GM21576 (cell line): ENCODE measurements at regions not wholly inside any gene's neighbourhood (a gene's known extent, or its start where the extent isn't known, plus 50 kb on each side); places are given as distances from the start of the nearest gene placed in this dataset.

ENCODE experiments used
- ATAC-seq: cut with Tn5 transposase; IDR thresholded peaks from one replicate; pipeline ENCODE4 v1.9.1; 2021; ENCODE audit warnings: mild to moderate bottlenecking, moderate library complexity; ENCODE audit not compliant: unreplicated experiment

DNA sequence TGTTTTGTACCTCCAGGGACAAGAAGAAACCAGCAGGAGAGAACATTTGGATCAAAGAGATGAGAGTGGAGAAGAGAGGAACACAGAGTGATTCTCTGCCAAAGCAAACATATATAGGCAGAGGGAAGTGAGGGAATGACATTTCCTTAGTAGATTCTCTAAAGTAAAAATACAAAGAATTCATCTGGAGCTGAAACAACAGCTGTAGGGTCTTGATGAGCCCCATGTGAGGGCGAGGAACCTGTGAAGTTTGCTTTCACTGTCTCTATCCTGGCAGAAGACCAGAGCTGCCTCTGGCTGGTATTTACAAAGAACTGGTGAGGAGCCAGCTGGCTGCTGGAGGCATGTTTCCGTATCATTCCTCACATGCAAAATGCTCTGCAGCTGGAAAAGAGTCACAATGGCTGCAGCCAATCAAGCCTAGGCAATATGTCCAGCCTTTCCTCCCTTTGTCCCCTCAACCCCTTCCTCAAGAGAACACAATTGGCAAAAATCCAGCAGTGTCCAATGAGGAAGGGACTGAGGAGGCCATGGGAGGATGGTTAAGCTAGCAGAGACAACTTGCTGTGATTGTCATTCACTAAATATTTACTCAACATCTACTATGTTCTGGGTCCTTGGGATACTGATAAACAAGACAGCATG, 122.5 kb downstream of the PHLDA1 start:
- ATAC-seq: no peak

- no peak for ATAC-seq
Observed at GRCh38 chr12:75905922-75906321, 125.7 kb downstream of the PHLDA1 start.

- no peak for ATAC-seq
Observed at GRCh38 chr12:75900781-75901254, 130.8 kb downstream of the PHLDA1 start.

GRCh38 chr12:75900226-75900625, 131.3 kb downstream of the PHLDA1 start:
- no peak for ATAC-seq

DNA sequence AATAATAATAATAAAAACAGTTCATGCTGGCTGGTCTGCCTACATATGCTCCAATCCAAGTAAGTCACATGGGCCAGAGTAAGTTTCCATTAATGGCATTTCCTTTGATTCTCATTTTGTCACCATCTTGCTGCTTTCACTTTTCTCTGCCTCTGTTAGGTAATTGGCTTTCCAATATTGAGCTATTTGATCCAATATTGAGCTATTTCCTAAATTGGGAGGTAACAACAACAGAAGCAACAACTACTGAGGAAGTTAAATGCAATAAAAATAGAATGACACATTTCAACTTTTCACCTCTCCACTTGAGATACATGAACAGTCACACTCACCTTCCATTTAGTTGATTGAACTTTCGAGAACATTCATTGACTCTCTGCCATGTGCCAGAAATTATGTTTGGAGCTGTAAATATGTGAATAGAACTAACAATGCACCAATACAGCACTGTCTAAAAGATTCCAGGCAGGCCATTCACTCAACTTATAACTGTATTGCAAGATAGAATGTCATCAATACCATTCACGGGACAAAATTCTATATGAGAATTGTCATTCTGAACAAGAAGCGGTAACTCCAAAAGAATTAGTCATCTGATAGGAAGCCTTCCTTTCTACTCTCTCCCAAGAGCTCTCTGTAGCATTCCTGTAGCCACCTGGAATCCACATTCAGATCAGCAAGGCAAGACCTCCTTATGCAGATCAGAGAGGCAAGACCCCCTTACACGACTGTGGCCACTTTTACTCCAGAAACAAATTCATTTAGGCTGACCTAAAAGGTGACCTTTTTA, 136.4 kb downstream of the PHLDA1 start:
- no peak for ATAC-seq

DNA sequence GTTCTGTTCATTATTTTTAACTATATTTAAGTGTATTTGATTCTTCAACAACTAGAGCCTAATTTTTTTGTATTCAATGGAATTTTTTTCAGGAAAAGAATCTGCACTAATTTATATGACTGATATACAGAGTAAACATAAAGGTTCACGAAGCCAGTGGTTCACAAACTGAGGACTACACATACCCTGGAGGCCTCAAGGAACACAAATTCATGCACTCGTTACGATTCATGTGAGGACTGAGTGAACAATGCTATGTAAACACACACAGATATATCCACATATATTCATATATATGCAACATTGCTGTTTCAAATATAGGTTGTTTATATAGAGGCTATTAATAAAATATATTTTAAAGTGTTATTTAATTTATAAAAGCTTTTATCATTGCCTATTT, 137.8 kb downstream of the PHLDA1 start:
- ATAC-seq: no peak

GRCh38 chr12:75892731-75893408, 138.7 kb downstream of the PHLDA1 start:
- ATAC-seq: no peak

GRCh38 chr12:75891072-75891471, 140.5 kb downstream of the PHLDA1 start:
- no peak for ATAC-seq

DNA sequence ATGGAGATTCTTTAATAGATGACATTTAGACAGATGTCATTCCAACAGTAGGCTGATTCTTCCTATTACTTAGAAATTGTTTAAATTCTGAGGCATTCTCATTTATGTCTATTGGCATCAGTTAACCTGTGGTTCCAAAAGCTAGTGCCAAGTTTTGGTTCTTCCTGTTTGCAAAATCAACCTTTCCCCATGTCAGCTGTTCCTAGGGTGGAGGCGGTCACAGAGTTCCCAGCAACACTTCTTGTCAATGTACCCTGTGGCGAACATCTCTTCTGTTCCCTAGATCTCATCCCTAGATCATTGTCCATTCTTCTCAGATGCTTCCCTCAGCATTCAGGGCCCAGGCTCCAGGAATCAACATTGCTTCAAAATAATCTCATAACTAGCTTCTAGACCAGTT, 140.9 kb downstream of the PHLDA1 start:
- ATAC-seq: no peak

DNA sequence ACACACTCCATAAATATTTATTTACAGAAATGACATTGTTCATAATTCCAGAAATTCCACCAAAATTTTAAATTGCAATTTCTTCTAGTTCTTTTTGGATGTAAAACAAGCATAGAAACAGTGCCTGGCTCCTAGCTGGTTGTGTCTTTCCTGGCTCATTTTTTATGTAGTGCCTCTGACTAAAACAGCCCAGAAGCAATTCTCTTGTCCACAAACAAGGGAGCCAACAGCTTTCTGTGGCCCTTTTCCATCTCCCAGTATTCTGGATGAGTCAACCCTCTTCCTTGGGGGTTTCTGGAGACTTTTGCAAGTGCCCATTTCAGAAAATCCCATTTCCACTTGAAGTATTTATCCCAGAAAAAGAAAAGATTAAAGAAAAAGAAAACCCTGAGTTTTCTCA, 141.4 kb downstream of the PHLDA1 start:
- no peak for ATAC-seq

- no peak for ATAC-seq
Observed at GRCh38 chr12:75888874-75889613, 142.5 kb downstream of the PHLDA1 start.

- ATAC-seq: no peak
Observed at GRCh38 chr12:75888399-75888798, 143.2 kb downstream of the PHLDA1 start.

DNA sequence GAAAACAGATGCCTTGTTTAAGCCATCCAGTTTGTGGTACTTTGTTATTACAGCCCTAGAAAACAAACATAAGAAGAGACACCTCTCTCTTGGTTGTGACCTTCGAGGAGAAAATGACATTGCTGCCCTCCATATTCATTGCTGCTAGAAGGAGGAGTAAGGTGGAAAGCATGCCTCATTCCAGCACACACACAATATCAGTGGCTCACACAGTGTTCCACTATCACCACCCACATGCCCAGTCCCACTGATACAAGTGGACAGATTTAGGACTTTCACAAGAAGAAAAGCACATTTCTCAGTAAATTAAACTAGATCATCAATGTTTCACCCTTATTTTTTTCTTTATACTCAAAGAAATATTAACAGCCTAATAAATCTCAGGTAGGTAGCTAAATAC, 143.6 kb downstream of the PHLDA1 start:
- no peak for ATAC-seq

DNA sequence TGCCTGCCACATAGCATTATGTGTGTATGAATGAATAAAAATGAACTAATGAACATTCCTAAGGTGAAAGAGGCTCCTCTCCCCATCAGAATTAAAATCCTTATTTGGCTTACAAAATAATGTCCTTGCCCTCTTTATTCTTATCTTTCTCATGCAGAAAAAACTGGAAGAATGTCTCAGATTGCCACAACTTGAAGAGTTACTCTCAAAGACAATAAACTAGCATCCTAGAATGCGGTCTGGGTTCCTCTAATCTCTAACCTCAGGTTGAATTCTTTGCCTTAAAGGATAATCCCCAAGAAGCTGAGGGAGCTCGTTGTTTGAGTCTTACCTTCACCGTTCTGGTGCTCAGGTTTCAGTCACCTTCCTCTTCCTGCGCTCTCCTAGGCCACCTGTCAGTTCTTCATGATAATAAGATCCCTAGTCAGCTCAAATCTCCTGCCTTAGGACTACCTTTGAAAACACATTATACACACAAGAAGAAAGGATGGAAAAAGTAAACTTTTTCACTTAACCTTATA, 147.1 kb downstream of the PHLDA1 start:
- no peak for ATAC-seq

DNA sequence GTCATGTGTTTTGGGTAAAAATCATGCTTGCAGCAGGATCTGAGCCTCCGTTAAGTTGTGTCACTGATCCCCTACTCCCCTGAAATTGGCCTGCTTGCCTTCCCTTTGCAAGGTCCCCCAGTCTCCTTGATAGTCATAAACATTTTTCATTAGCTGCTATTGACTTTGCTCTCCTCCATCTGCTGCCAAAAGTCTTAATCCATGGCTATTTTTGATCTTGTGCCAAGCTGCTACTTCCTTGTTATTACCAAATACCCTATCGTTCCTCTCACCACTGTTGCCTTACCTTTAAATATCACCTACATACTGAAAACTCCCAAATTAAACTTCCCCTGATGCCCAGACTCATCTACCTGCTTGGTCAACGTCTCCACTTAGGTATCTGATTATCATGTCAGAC, 148.3 kb downstream of the PHLDA1 start:
- no peak for ATAC-seq

DNA sequence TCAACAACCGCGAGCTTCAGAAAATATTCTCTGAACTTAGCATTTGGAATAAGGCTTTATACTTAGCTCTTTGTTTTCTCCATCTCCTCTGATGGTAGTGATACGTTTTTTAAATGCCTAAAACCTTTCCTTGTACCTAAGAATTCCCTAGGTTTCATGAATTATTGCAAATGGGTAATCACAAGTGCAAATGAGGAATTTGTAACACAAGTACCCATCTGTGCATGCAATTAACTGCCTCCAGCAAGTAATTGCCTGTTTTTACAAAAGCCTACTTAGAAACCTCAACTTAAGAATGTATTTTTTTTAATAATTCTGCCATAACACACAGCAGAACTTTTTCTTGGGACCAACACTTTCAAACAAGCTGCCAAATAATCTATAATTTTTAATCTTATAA, 149.2 kb downstream of the PHLDA1 start:
- ATAC-seq: no peak

GRCh38 chr12:75881920-75882319, 149.7 kb downstream of the PHLDA1 start:
- ATAC-seq: no peak

GRCh38 chr12:75877763-75878621, 153.6 kb downstream of the PHLDA1 start:
- no peak for ATAC-seq

DNA sequence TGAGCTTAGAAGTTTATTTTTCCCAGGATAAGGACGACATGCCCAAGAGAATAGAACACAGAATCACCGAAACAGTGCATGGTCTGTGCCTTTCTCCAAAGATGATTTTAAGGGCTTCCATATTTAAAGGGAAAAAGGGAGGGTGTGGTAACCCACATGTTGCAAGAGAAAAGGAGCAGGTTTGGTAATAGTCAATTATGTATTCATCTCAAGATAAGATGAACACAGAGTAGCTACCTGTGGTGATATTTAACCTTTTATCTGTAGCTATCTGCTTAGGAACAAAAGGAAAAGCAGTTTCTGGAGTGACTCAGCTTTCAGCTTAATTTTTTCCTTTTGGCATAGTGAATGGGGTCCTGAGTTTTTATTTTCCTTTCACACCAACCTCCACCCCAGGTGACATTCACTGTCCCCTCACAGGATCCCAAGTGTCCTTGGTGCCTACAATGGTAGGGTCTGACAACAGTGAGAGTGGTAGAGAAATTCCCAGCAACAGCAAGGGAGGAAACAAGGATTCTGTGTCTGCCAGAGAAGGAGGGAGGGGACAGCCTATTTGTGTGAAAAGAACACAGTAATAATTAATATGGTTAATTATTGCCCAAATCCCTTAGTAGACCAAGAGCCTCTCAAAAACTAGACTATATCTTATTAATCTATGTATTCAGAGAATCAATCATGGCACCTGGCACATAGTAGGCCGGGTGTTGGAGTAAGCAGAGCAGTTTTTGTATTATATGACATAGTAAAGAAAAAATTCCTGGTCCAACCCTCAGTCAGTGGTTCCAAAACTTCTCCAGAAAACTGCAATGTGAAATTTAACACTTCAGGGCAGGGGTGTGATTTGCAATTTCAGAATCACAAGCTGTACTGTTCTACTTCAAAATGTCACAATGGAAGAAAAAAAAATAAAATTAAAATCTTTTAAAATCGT, 154.5 kb downstream of the PHLDA1 start:
- no peak for ATAC-seq
